ENCODE measurements at regions not wholly inside any gene's neighbourhood (a gene's known extent, or its start where the extent isn't known, plus 50 kb on each side); places are given as distances from the start of the nearest gene placed in this dataset.
"Not testable (repeated sequence)": the region's sequence is repeated elsewhere in the genome, so short reads cannot be mapped to it uniquely, and the experiment has no call there.

- no peak for DNase-seq (ENCODE audit: low read depth)
These were observed 670.8 kb upstream of the NR2F2 start for GRCh38 chr15:95659656-95660055.

- DNase-seq (ENCODE audit: low read depth) = no peak
These were observed 667.9 kb upstream of the NR2F2 start for GRCh38 chr15:95662638-95663037.

GRCh38 chr15:95663156-95664100 is 667.1 kb upstream of the NR2F2 start:
- DNase-seq (ENCODE audit: low read depth) = no peak

- DNase-seq (ENCODE audit: low read depth) = no peak
These were observed 666.0 kb upstream of the NR2F2 start for GRCh38 chr15:95664450-95664849.

- no peak for DNase-seq (ENCODE audit: low read depth)
These were observed 661.2 kb upstream of the NR2F2 start for GRCh38 chr15:95669146-95669922.

GRCh38 chr15:95674031-95674430 is 656.5 kb upstream of the NR2F2 start:
- no peak for DNase-seq (ENCODE audit: low read depth)

GRCh38 chr15:95676500-95676899 is 654.0 kb upstream of the NR2F2 start:
- DNase-seq (ENCODE audit: low read depth) = no peak

- DNase-seq (ENCODE audit: low read depth) = no peak
These were observed 650.5 kb upstream of the NR2F2 start for GRCh38 chr15:95679847-95680582.

- DNase-seq (ENCODE audit: low read depth) = no peak
These were observed 649.8 kb upstream of the NR2F2 start for GRCh38 chr15:95680728-95681127.

- DNase-seq (ENCODE audit: low read depth) = no peak
These were observed 648.5 kb upstream of the NR2F2 start for GRCh38 chr15:95681836-95682544.

- DNase-seq (ENCODE audit: low read depth) = no peak
These were observed 646.4 kb upstream of the NR2F2 start for GRCh38 chr15:95684126-95684525.

- DNase-seq (ENCODE audit: low read depth) = no peak
These were observed 645.8 kb upstream of the NR2F2 start for GRCh38 chr15:95684693-95685115.

GRCh38 chr15:95687061-95687460 is 643.4 kb upstream of the NR2F2 start:
- no peak for DNase-seq (ENCODE audit: low read depth)

- DNase-seq (ENCODE audit: low read depth) = no peak
These were observed 642.8 kb upstream of the NR2F2 start for GRCh38 chr15:95687686-95688085.

GRCh38 chr15:95690631-95691340 is 639.7 kb upstream of the NR2F2 start:
- no peak for DNase-seq (ENCODE audit: low read depth)

GRCh38 chr15:95693917-95694316 is 636.6 kb upstream of the NR2F2 start:
- DNase-seq (ENCODE audit: low read depth) = no peak

- DNase-seq (ENCODE audit: low read depth) = no peak
These were observed 632.3 kb upstream of the NR2F2 start for GRCh38 chr15:95698230-95698629.

- no peak for DNase-seq (ENCODE audit: low read depth)
These were observed 631.5 kb upstream of the NR2F2 start for GRCh38 chr15:95698951-95699350.

GRCh38 chr15:95699578-95699977 is 630.9 kb upstream of the NR2F2 start:
- no peak for DNase-seq (ENCODE audit: low read depth)

GRCh38 chr15:95700692-95701091 is 629.8 kb upstream of the NR2F2 start:
- DNase-seq (ENCODE audit: low read depth) = not testable (repeated sequence)

- DNase-seq (ENCODE audit: low read depth) = no peak
These were observed 629.1 kb upstream of the NR2F2 start for GRCh38 chr15:95701410-95701809.

Measured in T-helper 22 cell (primary cell).